GM12874 (cell line): ENCODE measurements at regions not wholly inside any gene's neighbourhood (a gene's known extent, or its start where the extent isn't known, plus 50 kb on each side); places are given as distances from the start of the nearest gene placed in this dataset.

Source experiments
- CTCF ChIP-seq: IDR thresholded peaks from 2 replicates; pipeline ENCODE4 v1.5.1; 2011; ENCODE audit warnings: low read depth, mild to moderate bottlenecking, control low read depth, low read length, moderate library complexity; ENCODE audit not compliant: insufficient read depth

GRCh38 chr13:102462570-102462969, 60.7 kb upstream of the FGF14 start:
- no peak for TF ChIP-seq CTCF

GRCh38 chr13:102461302-102461701, 59.5 kb upstream of the FGF14 start:
- no peak for TF ChIP-seq CTCF

- TF ChIP-seq CTCF, result no peak
Observed at GRCh38 chr13:102460806-102461205, 59.0 kb upstream of the FGF14 start.

- TF ChIP-seq CTCF, result no peak
Observed at GRCh38 chr13:102452836-102453235, 51.0 kb upstream of the FGF14 start.
